GM18870 (cell line): ENCODE measurements at regions not wholly inside any gene's neighbourhood (a gene's known extent, or its start where the extent isn't known, plus 50 kb on each side); places are given as distances from the start of the nearest gene placed in this dataset.
"Not testable (repeated sequence)": the region's sequence is repeated elsewhere in the genome, so short reads cannot be mapped to it uniquely, and the experiment has no call there.

Source experiments
- ATAC-seq: cut with Tn5 transposase; IDR thresholded peaks from one replicate; pipeline ENCODE4 v1.9.1; 2021; ENCODE audit warnings: moderate library complexity; ENCODE audit not compliant: unreplicated experiment

- not testable (repeated sequence) for ATAC-seq
These were observed 1465.8 kb upstream of the PCDH10 start for GRCh38 chr4:131683314-131683713.

GRCh38 chr4:131721883-131722282 is 1427.2 kb upstream of the PCDH10 start:
- no peak for ATAC-seq

GRCh38 chr4:131723069-131723468 is 1426.0 kb upstream of the PCDH10 start:
- not testable (repeated sequence) for ATAC-seq

- ATAC-seq: not testable (repeated sequence)
These were observed 1424.2 kb upstream of the PCDH10 start for GRCh38 chr4:131724847-131725246.

- ATAC-seq: not testable (repeated sequence)
These were observed 1423.6 kb upstream of the PCDH10 start for GRCh38 chr4:131725521-131725920.

DNA sequence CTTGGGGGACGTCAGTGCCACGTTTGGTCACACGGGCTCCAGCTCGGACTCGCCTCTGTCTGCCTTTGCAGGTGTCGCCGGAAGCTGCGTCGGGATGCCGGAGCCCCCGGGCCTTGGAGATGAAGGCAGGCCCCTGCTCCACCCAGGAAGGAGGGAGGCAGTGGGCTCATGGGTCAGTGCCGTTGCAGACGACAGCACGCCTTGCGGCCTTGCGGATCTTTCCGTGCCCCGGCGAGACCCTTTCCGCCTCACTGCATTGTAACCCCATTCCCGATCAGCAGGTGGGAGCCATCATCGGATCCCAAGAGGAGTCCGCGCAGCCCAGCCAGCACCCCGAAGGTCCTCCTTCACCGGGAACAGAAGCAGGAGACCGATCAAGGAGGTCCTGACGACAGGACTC is 1422.2 kb upstream of the PCDH10 start:
- not testable (repeated sequence) for ATAC-seq

DNA sequence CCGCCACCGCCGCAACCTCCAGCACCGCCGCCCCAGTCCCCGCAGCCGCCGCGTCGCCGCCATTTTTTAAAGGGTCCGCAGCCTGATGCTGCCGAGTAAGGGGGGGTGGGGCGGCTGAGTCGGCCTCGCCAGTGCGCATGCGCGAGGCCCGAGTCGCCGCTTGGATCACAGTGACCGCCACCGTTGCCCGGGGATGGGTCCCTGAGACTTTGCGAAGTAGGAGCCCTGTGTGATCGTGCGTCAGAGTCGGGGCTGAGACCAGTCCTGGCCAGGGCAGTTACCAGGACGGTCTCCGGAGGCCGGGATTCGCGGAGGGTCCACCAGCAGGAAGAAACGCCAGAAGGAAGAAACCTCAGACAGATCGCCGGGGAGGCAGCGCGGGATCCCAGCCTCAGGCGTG is 1421.7 kb upstream of the PCDH10 start:
- ATAC-seq: not testable (repeated sequence)

GRCh38 chr4:131729205-131729604 is 1419.9 kb upstream of the PCDH10 start:
- ATAC-seq: not testable (repeated sequence)

DNA sequence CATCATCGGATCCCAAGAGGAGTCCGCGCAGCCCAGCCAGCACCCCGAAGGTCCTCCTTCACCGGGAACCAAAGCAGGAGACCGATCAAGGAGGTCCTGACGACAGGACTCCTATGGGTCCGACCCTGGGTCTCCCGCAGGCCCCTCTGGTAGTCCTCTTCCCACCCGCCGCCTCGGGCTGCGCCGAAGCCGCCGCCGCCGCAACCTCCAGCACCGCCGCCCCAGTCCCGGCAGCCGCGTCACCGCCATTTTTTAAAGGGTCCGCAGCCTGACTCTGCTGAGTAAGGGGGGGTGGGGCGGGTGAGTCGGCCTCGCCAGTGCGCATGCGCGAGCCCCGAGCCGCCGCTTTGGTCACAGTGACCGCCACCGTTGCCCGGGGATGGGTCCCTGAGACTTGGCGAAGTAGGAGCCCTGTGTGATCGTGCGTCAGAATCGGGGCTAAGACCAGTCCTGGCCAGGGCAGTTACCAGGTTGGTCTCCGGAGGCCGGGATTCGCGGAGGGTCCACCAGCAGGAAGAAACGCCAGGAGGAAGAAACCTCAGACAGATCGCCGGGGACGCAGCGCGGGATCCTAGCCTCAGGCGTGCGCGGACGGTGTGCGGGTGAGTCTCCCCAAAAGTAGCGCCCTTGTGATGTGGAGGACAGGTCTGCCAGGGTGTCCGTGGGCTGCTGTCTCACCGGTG is 1419.2 kb upstream of the PCDH10 start:
- ATAC-seq: not testable (repeated sequence)

- ATAC-seq: not testable (repeated sequence)
These were observed 1418.5 kb upstream of the PCDH10 start for GRCh38 chr4:131730574-131730973.

- not testable (repeated sequence) for ATAC-seq
These were observed 1417.0 kb upstream of the PCDH10 start for GRCh38 chr4:131732034-131732630.

DNA sequence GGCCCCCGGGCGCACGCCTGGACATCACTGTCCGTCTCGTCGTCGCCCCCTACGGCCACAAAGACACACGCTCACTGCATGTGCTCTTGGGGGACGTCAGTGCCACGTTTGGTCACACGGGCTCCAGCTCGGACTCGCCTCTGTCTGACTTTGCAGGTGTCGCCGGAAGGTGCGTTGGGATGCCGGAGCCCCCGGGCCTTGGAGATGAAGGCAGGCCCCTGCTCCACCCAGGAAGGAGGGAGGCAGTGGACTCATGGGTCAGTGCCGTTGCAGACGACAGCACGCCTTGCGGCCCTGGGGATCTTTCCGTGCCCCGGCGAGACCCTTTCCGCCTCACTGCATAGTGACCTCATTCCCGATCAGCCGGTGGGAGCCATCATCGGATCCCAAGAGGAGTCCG is 1414.8 kb upstream of the PCDH10 start:
- ATAC-seq: not testable (repeated sequence)

DNA sequence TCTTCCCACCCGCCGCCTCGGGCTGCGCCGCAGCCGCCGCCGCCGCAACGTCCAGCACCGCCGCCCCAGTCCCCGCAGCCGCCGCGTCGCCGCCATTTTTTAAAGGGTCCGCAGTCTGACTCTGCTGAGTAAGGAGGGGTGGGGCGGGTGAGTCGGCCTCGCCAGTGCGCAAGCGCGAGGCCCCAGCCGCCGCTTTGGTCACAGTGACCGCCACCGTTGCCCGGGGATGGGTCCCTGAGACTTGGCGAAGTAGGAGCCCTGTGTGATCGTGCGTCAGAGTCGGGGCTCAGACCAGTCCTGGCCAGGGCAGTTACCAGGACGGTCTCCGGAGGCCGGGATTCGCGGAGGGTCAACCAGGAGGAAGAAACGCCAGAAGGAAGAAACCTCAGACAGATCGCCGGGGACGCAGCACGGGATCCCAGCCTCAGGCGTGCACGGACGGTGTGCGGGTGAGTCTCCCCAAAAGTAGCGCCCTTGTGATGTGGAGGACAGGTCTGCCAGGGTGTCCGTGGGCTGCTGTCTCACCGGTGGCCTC is 1414.2 kb upstream of the PCDH10 start:
- not testable (repeated sequence) for ATAC-seq

GRCh38 chr4:131738991-131739390 is 1410.1 kb upstream of the PCDH10 start:
- not testable (repeated sequence) for ATAC-seq

- not testable (repeated sequence) for ATAC-seq
These were observed 1407.3 kb upstream of the PCDH10 start for GRCh38 chr4:131741836-131742235.

GRCh38 chr4:131742536-131743205 is 1406.4 kb upstream of the PCDH10 start:
- not testable (repeated sequence) for ATAC-seq

GRCh38 chr4:131743348-131743747 is 1405.7 kb upstream of the PCDH10 start:
- not testable (repeated sequence) for ATAC-seq

GRCh38 chr4:131747203-131747602 is 1401.9 kb upstream of the PCDH10 start:
- ATAC-seq: not testable (repeated sequence)

- ATAC-seq: not testable (repeated sequence)
These were observed 1399.9 kb upstream of the PCDH10 start for GRCh38 chr4:131749224-131749623.

- ATAC-seq: not testable (repeated sequence)
These were observed 1399.1 kb upstream of the PCDH10 start for GRCh38 chr4:131750006-131750405.

DNA sequence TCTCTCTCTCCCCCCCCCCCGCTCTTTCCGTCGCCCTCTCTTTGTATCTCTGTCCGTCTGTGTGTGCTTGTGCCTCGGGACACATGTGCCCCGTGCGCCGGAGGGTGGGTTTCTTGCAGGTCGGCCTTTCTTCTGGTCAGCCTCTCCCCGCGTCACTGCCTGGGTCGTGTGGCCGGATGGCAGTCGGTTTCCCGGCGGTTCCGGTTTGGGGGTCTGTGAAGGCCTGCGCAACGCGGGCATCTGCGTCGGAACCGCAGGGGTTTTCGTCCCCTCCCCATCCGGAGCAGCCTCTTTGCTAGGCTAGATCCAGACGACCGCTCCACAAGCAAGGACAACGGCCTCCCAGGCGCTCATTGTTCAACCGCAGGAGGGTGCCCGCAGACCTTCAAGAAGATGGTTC is 1398.6 kb upstream of the PCDH10 start:
- ATAC-seq: not testable (repeated sequence)

DNA sequence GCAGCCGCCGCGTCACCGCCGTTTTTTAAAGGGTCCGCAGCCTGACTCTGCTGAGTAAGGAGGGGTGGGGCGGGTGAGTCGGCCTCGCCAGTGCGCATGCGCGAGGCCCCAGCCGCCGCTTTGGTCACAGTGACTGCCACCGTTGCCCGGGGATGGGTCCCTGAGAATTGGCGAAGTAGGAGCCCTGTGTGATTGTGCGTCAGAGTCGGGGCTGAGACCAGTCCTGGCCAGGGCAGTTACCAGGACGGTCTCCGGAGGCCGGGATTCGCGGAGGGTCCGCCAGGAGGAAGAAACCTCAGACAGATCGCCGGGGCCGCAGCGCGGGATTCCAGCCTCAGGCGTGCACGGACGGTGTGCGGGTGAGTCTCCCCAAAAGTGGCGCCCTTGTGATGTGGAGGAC is 1386.9 kb upstream of the PCDH10 start:
- ATAC-seq: not testable (repeated sequence)
